GM12874 (cell line): ENCODE measurements at regions not wholly inside any gene's neighbourhood (a gene's known extent, or its start where the extent isn't known, plus 50 kb on each side); places are given as distances from the start of the nearest gene placed in this dataset.

ENCODE experiments used
- TF ChIP-seq, protein P1 (sequence below): IDR thresholded peaks from 2 replicates; pipeline ENCODE4 v1.5.1; 2011; ENCODE audit warnings: low read depth, mild to moderate bottlenecking, control low read depth, low read length, moderate library complexity; ENCODE audit not compliant: insufficient read depth

DNA sequence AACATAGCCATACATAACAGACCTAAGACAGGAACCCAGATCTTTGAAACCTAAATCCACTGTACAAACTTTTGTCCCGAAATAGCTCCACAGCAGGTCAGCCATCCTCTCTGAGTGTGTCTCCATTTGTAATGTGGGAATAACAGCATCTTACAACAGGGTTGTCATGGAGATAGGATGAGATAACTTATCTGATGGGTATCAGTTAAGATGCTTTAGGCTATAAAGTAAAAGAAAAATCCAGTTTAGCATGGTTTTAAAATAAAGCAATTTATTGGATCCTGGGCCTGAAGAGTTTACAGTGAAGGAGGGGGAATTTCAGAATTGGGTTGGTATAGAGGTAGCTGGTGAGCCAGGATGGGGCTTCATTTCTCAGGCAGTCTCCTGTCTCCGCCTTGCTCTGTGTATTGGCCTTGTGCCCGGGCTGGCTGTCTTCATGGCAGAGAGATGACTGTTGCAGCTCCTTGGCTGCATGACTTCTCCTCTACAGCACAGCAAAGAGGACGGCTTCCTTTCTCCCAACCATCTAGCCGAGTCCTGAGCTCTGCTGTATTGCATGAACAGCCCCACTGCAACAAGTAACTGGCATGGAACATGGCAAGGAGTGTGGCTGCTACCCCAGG is 131.9 kb upstream of the PROK2 start:
- TF ChIP-seq, protein P1, sequence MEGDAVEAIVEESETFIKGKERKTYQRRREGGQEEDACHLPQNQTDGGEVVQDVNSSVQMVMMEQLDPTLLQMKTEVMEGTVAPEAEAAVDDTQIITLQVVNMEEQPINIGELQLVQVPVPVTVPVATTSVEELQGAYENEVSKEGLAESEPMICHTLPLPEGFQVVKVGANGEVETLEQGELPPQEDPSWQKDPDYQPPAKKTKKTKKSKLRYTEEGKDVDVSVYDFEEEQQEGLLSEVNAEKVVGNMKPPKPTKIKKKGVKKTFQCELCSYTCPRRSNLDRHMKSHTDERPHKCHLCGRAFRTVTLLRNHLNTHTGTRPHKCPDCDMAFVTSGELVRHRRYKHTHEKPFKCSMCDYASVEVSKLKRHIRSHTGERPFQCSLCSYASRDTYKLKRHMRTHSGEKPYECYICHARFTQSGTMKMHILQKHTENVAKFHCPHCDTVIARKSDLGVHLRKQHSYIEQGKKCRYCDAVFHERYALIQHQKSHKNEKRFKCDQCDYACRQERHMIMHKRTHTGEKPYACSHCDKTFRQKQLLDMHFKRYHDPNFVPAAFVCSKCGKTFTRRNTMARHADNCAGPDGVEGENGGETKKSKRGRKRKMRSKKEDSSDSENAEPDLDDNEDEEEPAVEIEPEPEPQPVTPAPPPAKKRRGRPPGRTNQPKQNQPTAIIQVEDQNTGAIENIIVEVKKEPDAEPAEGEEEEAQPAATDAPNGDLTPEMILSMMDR, result no peak

GRCh38 chr3:71912839-71913495 is 128.0 kb upstream of the PROK2 start:
- TF ChIP-seq, protein P1, result no peak

- TF ChIP-seq, protein P1, result no peak
Measured at GRCh38 chr3:71910108-71910507, 125.2 kb upstream of the PROK2 start.

DNA sequence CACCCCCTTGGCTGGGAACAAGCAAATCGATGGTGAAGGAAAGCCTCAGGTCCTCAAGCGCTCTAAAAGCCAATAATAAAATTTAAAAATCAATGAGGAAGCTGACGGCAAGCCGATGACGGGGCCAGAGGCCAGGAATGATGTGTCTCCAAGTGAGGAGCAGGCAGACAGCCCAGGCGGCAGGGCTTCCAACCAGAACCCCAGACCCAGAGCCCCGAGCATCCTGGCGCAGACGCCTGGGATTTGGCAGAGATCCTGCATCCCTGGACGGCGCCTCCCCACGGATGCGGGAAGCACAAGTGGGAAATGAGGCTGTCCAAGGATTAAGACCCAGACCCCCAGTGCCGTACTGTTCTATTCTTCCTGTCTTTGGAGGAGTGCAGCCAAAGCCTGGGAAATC is 123.0 kb upstream of the PROK2 start:
- TF ChIP-seq, protein P1, result no peak

GRCh38 chr3:71906976-71907375 is 122.0 kb upstream of the PROK2 start:
- TF ChIP-seq, protein P1, result no peak

GRCh38 chr3:71905426-71905825 is 120.5 kb upstream of the PROK2 start:
- TF ChIP-seq, protein P1, result no peak

- TF ChIP-seq, protein P1, result no peak
Measured at GRCh38 chr3:71903936-71904335, 119.0 kb upstream of the PROK2 start.
